HG03342 (cell line): ENCODE measurements at regions not wholly inside any gene's neighbourhood (a gene's known extent, or its start where the extent isn't known, plus 50 kb on each side); places are given as distances from the start of the nearest gene placed in this dataset.

Source experiments
- ATAC-seq: cut with Tn5 transposase; IDR thresholded peaks from one replicate; pipeline ENCODE4 v1.9.1; 2021; ENCODE audit warnings: mild to moderate bottlenecking, moderate library complexity; ENCODE audit not compliant: unreplicated experiment

- ATAC-seq, result no peak
Observed at GRCh38 chr17:77771587-77771986, 186.9 kb upstream of the TNRC6C start.

GRCh38 chr17:77771998-77772397, 186.5 kb upstream of the TNRC6C start:
- ATAC-seq, result no peak

GRCh38 chr17:77772461-77772897, 186.0 kb upstream of the TNRC6C start:
- no peak for ATAC-seq

- ATAC-seq, result no peak
Observed at GRCh38 chr17:77772899-77773358, 185.6 kb upstream of the TNRC6C start.

GRCh38 chr17:77774182-77774581, 184.3 kb upstream of the TNRC6C start:
- ATAC-seq, result no peak

- ATAC-seq, result no peak
Observed at GRCh38 chr17:77778636-77779489, 179.6 kb upstream of the TNRC6C start.

GRCh38 chr17:77779711-77780539, 178.6 kb upstream of the TNRC6C start:
- no peak for ATAC-seq

GRCh38 chr17:77781536-77781935, 177.0 kb upstream of the TNRC6C start:
- ATAC-seq, result no peak

- ATAC-seq, result no peak
Observed at GRCh38 chr17:77782201-77782600, 176.3 kb upstream of the TNRC6C start.

GRCh38 chr17:77782611-77783010, 175.9 kb upstream of the TNRC6C start:
- no peak for ATAC-seq

GRCh38 chr17:77783991-77784820, 174.3 kb upstream of the TNRC6C start:
- ATAC-seq, result no peak

GRCh38 chr17:77785312-77785905, 173.1 kb upstream of the TNRC6C start:
- no peak for ATAC-seq

GRCh38 chr17:77786090-77786489, 172.4 kb upstream of the TNRC6C start:
- ATAC-seq, result no peak

- ATAC-seq, result no peak
Observed at GRCh38 chr17:77786740-77787505, 171.6 kb upstream of the TNRC6C start.

- ATAC-seq, result no peak
Observed at GRCh38 chr17:77790143-77790829, 168.2 kb upstream of the TNRC6C start.

- no peak for ATAC-seq
Observed at GRCh38 chr17:77792626-77793025, 165.9 kb upstream of the TNRC6C start.

GRCh38 chr17:77793146-77793970, 165.1 kb upstream of the TNRC6C start:
- no peak for ATAC-seq

- no peak for ATAC-seq
Observed at GRCh38 chr17:77793971-77794235, 164.6 kb upstream of the TNRC6C start.

GRCh38 chr17:77794846-77795245, 163.7 kb upstream of the TNRC6C start:
- no peak for ATAC-seq
